ENCODE measurements at regions not wholly inside any gene's neighbourhood (a gene's known extent, or its start where the extent isn't known, plus 50 kb on each side); places are given as distances from the start of the nearest gene placed in this dataset.

- TF ChIP-seq CTCF (conservative IDR thresholded peaks at IDR 0.05 in 1 of 2, IDR thresholded peaks at IDR 0.05 in 1 of 2; ENCODE audit: extremely low read depth in 1 of 2, insufficient read depth in 1 of 2, low read depth in 1 of 2, low read length in 2 of 2) (no peak), EZH2 (IDR thresholded peaks at IDR 0.05; ENCODE audit: borderline replicate concordance, low read length) (no peak)
Measured at GRCh38 chr6:9101920-9102319, 666.6 kb upstream of the SLC35B3 start.

Data from mammary epithelial cell (primary cell).